ENCODE measurements at regions not wholly inside any gene's neighbourhood (a gene's known extent, or its start where the extent isn't known, plus 50 kb on each side); places are given as distances from the start of the nearest gene placed in this dataset.
"Not testable (repeated sequence)": the region's sequence is repeated elsewhere in the genome, so short reads cannot be mapped to it uniquely, and the experiment has no call there.

- H3K27ac ChIP-seq: peak overlapping the region; percentile 30
- TF ChIP-seq Cebpa-rat (IDR thresholded peaks at IDR 0.05): no peak
These were observed 264.6 kb upstream of the TRIB2 start for GRCh38 chr2:12452185-12452584.

GRCh38 chr2:12453731-12454130 is 263.0 kb upstream of the TRIB2 start:
- Histone ChIP-seq H3K27ac (no peak overlapping the region), H3K4me3 (no peak overlapping the region), H3K36me3 (no peaks in the 10 kb centered on the region), H3K4me2 (no peak overlapping the region), H3K27me3 (no peaks in the 10 kb centered on the region), H3K4me1 (peaks cover 10% of the 10 kb centered on the region), H3K9ac (no peak overlapping the region), H3K9me3 (no peaks in the 10 kb centered on the region), H4K20me1 (no peaks in the 10 kb centered on the region)
- TF ChIP-seq Cebpa-rat (IDR thresholded peaks at IDR 0.05): no peak

More at GRCh38 chr2:12452185-12452584, 264.6 kb upstream of the TRIB2 start:
- H3K9me3 ChIP-seq: no peaks in the 10 kb centered on the region
- peak overlapping the region; percentile 67 for H3K4me2 ChIP-seq
- H3K36me3 ChIP-seq: no peaks in the 10 kb centered on the region
- H3K4me1 ChIP-seq: peaks cover 10% of the 10 kb centered on the region
- H3K27me3 ChIP-seq: no peaks in the 10 kb centered on the region
- H4K20me1 ChIP-seq: no peaks in the 10 kb centered on the region
- H3K9ac ChIP-seq: 0 out of 2 replicates have a peak overlapping the region, but pooled peaks have one; percentile 34
- no peak overlapping the region for H3K4me3 ChIP-seq

GRCh38 chr2:12455661-12456060 is 261.1 kb upstream of the TRIB2 start:
- Histone ChIP-seq H3K9ac (no peak overlapping the region), H3K27ac (no peak overlapping the region), H3K9me3 (no peaks in the 10 kb centered on the region), H3K27me3 (no peaks in the 10 kb centered on the region), H3K4me2 (no peak overlapping the region), H4K20me1 (no peaks in the 10 kb centered on the region), H3K36me3 (no peaks in the 10 kb centered on the region), H3K4me1 (peaks cover 10% of the 10 kb centered on the region), H3K4me3 (no peak overlapping the region)
- no peak for TF ChIP-seq Cebpa-rat (IDR thresholded peaks at IDR 0.05)

GRCh38 chr2:12456293-12457106 is 260.2 kb upstream of the TRIB2 start:
- Histone ChIP-seq H4K20me1 (no peaks in the 10 kb centered on the region), H3K4me3 (no peak overlapping the region), H3K4me1 (peaks cover 10% of the 10 kb centered on the region), H3K4me2 (peak overlapping the region; percentile 13; the same call in 1 of the 2 replicates), H3K27ac (no peak overlapping the region), H3K36me3 (no peaks in the 10 kb centered on the region), H3K9me3 (no peaks in the 10 kb centered on the region), H3K27me3 (no peaks in the 10 kb centered on the region), H3K9ac (no peak overlapping the region)
- peak; percentile 88 for TF ChIP-seq Cebpa-rat (IDR thresholded peaks at IDR 0.05)

GRCh38 chr2:12457831-12458230 is 258.9 kb upstream of the TRIB2 start:
- Histone ChIP-seq H3K4me3 (no peak overlapping the region), H3K27ac (no peak overlapping the region), H3K27me3 (no peaks in the 10 kb centered on the region), H4K20me1 (no peaks in the 10 kb centered on the region), H3K9me3 (no peaks in the 10 kb centered on the region), H3K9ac (no peak overlapping the region), H3K36me3 (no peaks in the 10 kb centered on the region), H3K4me2 (no peak overlapping the region), H3K4me1 (no peaks in the 10 kb centered on the region)
- no peak for TF ChIP-seq Cebpa-rat (IDR thresholded peaks at IDR 0.05)

- Histone ChIP-seq H3K9ac (no peak overlapping the region), H3K4me3 (no peak overlapping the region), H3K27ac (no peak overlapping the region), H3K4me1 (no peaks in the 10 kb centered on the region), H3K27me3 (no peaks in the 10 kb centered on the region), H3K4me2 (no peak overlapping the region), H4K20me1 (no peaks in the 10 kb centered on the region), H3K9me3 (peaks cover 4% of the 10 kb centered on the region; the same call in 1 of the 2 replicates), H3K36me3 (no peaks in the 10 kb centered on the region)
- no peak for TF ChIP-seq Cebpa-rat (IDR thresholded peaks at IDR 0.05)
These were observed 253.5 kb upstream of the TRIB2 start for GRCh38 chr2:12463189-12463588.

- Histone ChIP-seq H3K4me2 (no peak overlapping the region), H3K4me1 (no peaks in the 10 kb centered on the region), H3K27ac (no peak overlapping the region), H4K20me1 (no peaks in the 10 kb centered on the region), H3K4me3 (no peak overlapping the region), H3K9ac (no peak overlapping the region), H3K36me3 (no peaks in the 10 kb centered on the region), H3K9me3 (peaks cover 4% of the 10 kb centered on the region; the same call in 1 of the 2 replicates), H3K27me3 (no peaks in the 10 kb centered on the region)
- no peak for TF ChIP-seq Cebpa-rat (IDR thresholded peaks at IDR 0.05)
These were observed 251.1 kb upstream of the TRIB2 start for GRCh38 chr2:12465631-12466135.

- H3K4me1 ChIP-seq: no peaks in the 10 kb centered on the region
- no peak for TF ChIP-seq Cebpa-rat (IDR thresholded peaks at IDR 0.05)
These were observed 249.4 kb upstream of the TRIB2 start for GRCh38 chr2:12467303-12467702.

GRCh38 chr2:12469141-12469561 is 247.6 kb upstream of the TRIB2 start:
- Histone ChIP-seq H3K9ac (no peak overlapping the region), H3K27ac (no peak overlapping the region), H3K9me3 (peaks cover 15% of the 10 kb centered on the region), H3K4me1 (no peaks in the 10 kb centered on the region), H3K36me3 (no peaks in the 10 kb centered on the region), H3K4me2 (no peak overlapping the region), H3K27me3 (no peaks in the 10 kb centered on the region), H4K20me1 (no peaks in the 10 kb centered on the region), H3K4me3 (no peak overlapping the region)
- no peak for TF ChIP-seq Cebpa-rat (IDR thresholded peaks at IDR 0.05)

More at GRCh38 chr2:12467303-12467702, 249.4 kb upstream of the TRIB2 start:
- Histone ChIP-seq H3K27me3 (no peaks in the 10 kb centered on the region), H3K4me2 (no peak overlapping the region), H3K9me3 (peaks cover 11% of the 10 kb centered on the region), H3K9ac (no peak overlapping the region), H3K27ac (no peak overlapping the region), H4K20me1 (no peaks in the 10 kb centered on the region), H3K36me3 (no peaks in the 10 kb centered on the region), H3K4me3 (no peak overlapping the region)

GRCh38 chr2:12472265-12472664 is 244.5 kb upstream of the TRIB2 start:
- peaks cover 15% of the 10 kb centered on the region for H3K9me3 ChIP-seq
- not testable (repeated sequence) for H3K27ac ChIP-seq, H3K4me1 ChIP-seq, H3K27me3 ChIP-seq, H4K20me1 ChIP-seq, H3K36me3 ChIP-seq, H3K4me2 ChIP-seq, H3K4me3 ChIP-seq, H3K9ac ChIP-seq
